Muscle of arm (tissue), 1 donor: ENCODE measurements at regions not wholly inside any gene's neighbourhood (a gene's known extent, or its start where the extent isn't known, plus 50 kb on each side); places are given as distances from the start of the nearest gene placed in this dataset.
A peak's percentile ranks its signal among the peaks of the same experiment; 100 is the strongest.
"Not testable (repeated sequence)": the region's sequence is repeated elsewhere in the genome, so short reads cannot be mapped to it uniquely, and the experiment has no call there.

Experiments used
- DNase-seq: peaks from one replicate; pipeline ENCODE4 v3.0.0-alpha.2; 2013

- no peak for DNase-seq
Measured at GRCh38 chr2:37570773-37571586, 100.5 kb downstream of the CDC42EP3 start.

GRCh38 chr2:37571587-37572136 lies 99.8 kb downstream of the CDC42EP3 start:
- no peak for DNase-seq

- DNase-seq, result no peak
Measured at GRCh38 chr2:37573451-37574388, 97.7 kb downstream of the CDC42EP3 start.

GRCh38 chr2:37575780-37576179 lies 95.7 kb downstream of the CDC42EP3 start:
- DNase-seq, result no peak

- not testable (repeated sequence) for DNase-seq
Measured at GRCh38 chr2:37576194-37576593, 95.2 kb downstream of the CDC42EP3 start.

- no peak for DNase-seq
Measured at GRCh38 chr2:37576831-37577230, 94.6 kb downstream of the CDC42EP3 start.

- no peak for DNase-seq
Measured at GRCh38 chr2:37579192-37579713, 92.2 kb downstream of the CDC42EP3 start.

GRCh38 chr2:37579949-37580348 lies 91.5 kb downstream of the CDC42EP3 start:
- DNase-seq, result not testable (repeated sequence)

GRCh38 chr2:37581433-37581832 lies 90.0 kb downstream of the CDC42EP3 start:
- no peak for DNase-seq

- DNase-seq, result peak; percentile 43
Measured at GRCh38 chr2:37582481-37583220, 88.8 kb downstream of the CDC42EP3 start.

- DNase-seq, result no peak
Measured at GRCh38 chr2:37583402-37583801, 88.0 kb downstream of the CDC42EP3 start.

GRCh38 chr2:37583867-37584266 lies 87.6 kb downstream of the CDC42EP3 start:
- no peak for DNase-seq

- DNase-seq, result no peak
Measured at GRCh38 chr2:37585295-37585908, 86.0 kb downstream of the CDC42EP3 start.

GRCh38 chr2:37585982-37586621 lies 85.3 kb downstream of the CDC42EP3 start:
- DNase-seq, result peak; percentile 45

- DNase-seq, result no peak
Measured at GRCh38 chr2:37586663-37587317, 84.7 kb downstream of the CDC42EP3 start.

GRCh38 chr2:37587817-37588216 lies 83.6 kb downstream of the CDC42EP3 start:
- DNase-seq, result no peak

- DNase-seq, result no peak
Measured at GRCh38 chr2:37588316-37588777, 83.1 kb downstream of the CDC42EP3 start.

- no peak for DNase-seq
Measured at GRCh38 chr2:37589298-37589697, 82.1 kb downstream of the CDC42EP3 start.

- DNase-seq, result no peak
Measured at GRCh38 chr2:37590119-37590571, 81.3 kb downstream of the CDC42EP3 start.
